H9 (cell line): ENCODE measurements at regions not wholly inside any gene's neighbourhood (a gene's known extent, or its start where the extent isn't known, plus 50 kb on each side); places are given as distances from the start of the nearest gene placed in this dataset.
A peak's percentile ranks its signal among the peaks of the same experiment; 100 is the strongest.

ENCODE experiments used
- DNase-seq: peaks from one replicate; pipeline ENCODE4 v3.0.0-alpha.2; 2017
- H2AFZ ChIP-seq: one replicate; pipeline ENCODE4 v1.6.1; 2013; ENCODE audit warnings: mild to moderate bottlenecking, low read length, control low read depth, moderate library complexity
- H2AK5ac ChIP-seq: 2 replicates; pipeline ENCODE4 v1.6.1; 2013; ENCODE audit warnings: low read length, control low read depth, mixed read lengths; ENCODE audit not compliant: insufficient read length
- H2BK120ac ChIP-seq: one replicate; pipeline ENCODE4 v1.6.1; 2013; ENCODE audit warnings: low read depth, mild to moderate bottlenecking, low read length, control low read depth, inconsistent platforms; ENCODE audit not compliant: poor library complexity, severe bottlenecking
- H2BK12ac ChIP-seq: 2 replicates; pipeline ENCODE4 v1.6.1; 2013; ENCODE audit warnings: low read length, control low read depth, mixed read lengths, low read depth; ENCODE audit not compliant: insufficient read length
- H2BK15ac ChIP-seq: 2 replicates; pipeline ENCODE4 v1.6.1; 2013; ENCODE audit warnings: low read depth, low read length, control low read depth
- H2BK20ac ChIP-seq: one replicate; pipeline ENCODE4 v1.6.1; 2013; ENCODE audit warnings: low read depth, mild to moderate bottlenecking, low read length, control low read depth, inconsistent platforms; ENCODE audit not compliant: poor library complexity, severe bottlenecking
- H2BK5ac ChIP-seq: 2 replicates; pipeline ENCODE4 v1.6.1; 2013; ENCODE audit warnings: low read length, control low read depth, mixed read lengths; ENCODE audit not compliant: insufficient read length
- H3K14ac ChIP-seq: 2 replicates; pipeline ENCODE4 v1.6.1; 2013; ENCODE audit warnings: low read length, control low read depth; ENCODE audit not compliant: insufficient read depth
- H3K18ac ChIP-seq: 2 replicates; pipeline ENCODE4 v1.6.1; 2013; ENCODE audit warnings: low read depth, mild to moderate bottlenecking, mixed read lengths, low read length, control low read depth; ENCODE audit not compliant: insufficient read length
- H3K23ac ChIP-seq: 2 replicates; pipeline ENCODE4 v1.6.1; 2013; ENCODE audit warnings: low read length, control low read depth, mixed read lengths, low read depth; ENCODE audit not compliant: insufficient read length
- H3K23me2 ChIP-seq: 2 replicates; pipeline ENCODE4 v1.6.1; 2013; ENCODE audit warnings: low read depth, mild to moderate bottlenecking, mixed read lengths, low read length, control low read depth; ENCODE audit not compliant: insufficient read length, poor library complexity, severe bottlenecking
- H3K27ac ChIP-seq: 2 replicates; pipeline ENCODE4 v1.5.1; 2013; ENCODE audit warnings: low read length, control low read depth, mixed read lengths, low read depth; ENCODE audit not compliant: insufficient read length
- H3K27me3 ChIP-seq: 2 replicates; pipeline ENCODE4 v1.6.1; 2013; ENCODE audit warnings: low read length, control low read depth, inconsistent platforms; ENCODE audit not compliant: insufficient read depth
- H3K4ac ChIP-seq: 2 replicates; pipeline ENCODE4 v1.6.1; 2013; ENCODE audit warnings: low read depth, mild to moderate bottlenecking, control low read depth, inconsistent platforms, low read length, moderate library complexity
- H3K4me1 ChIP-seq: 2 replicates; pipeline ENCODE4 v1.6.1; 2013; ENCODE audit warnings: low read length, control low read depth, inconsistent platforms; ENCODE audit not compliant: insufficient read depth
- H3K4me2 ChIP-seq: 2 replicates; pipeline ENCODE4 v1.6.1; 2013; ENCODE audit warnings: low read length, control low read depth, mixed read lengths; ENCODE audit not compliant: insufficient read length, insufficient read depth
- H3K56ac ChIP-seq: 2 replicates; pipeline ENCODE4 v1.6.1; 2013; ENCODE audit warnings: low read depth, mild to moderate bottlenecking, mixed read lengths, low read length, control low read depth; ENCODE audit not compliant: insufficient read length
- H3K79me1 ChIP-seq: 2 replicates; pipeline ENCODE4 v1.6.1; 2013; ENCODE audit warnings: low read depth, mild to moderate bottlenecking, moderate library complexity, low read length, control low read depth, inconsistent platforms; ENCODE audit not compliant: insufficient read depth, poor library complexity, severe bottlenecking
- H3K79me2 ChIP-seq: 2 replicates; pipeline ENCODE4 v1.6.1; 2013; ENCODE audit warnings: low read length, control low read depth, inconsistent platforms; ENCODE audit not compliant: insufficient read depth
- H3K9ac ChIP-seq: 2 replicates; pipeline ENCODE4 v1.6.1; 2013; ENCODE audit warnings: low read length, control low read depth, mixed read lengths; ENCODE audit not compliant: insufficient read length; ENCODE audit errors: extremely low read depth
- H3K9me3 ChIP-seq: one replicate; pipeline ENCODE4 v1.6.1; 2013; ENCODE audit warnings: low read depth, low read length, inconsistent platforms; ENCODE audit not compliant: control insufficient read depth
- H3T11ph ChIP-seq: one replicate; pipeline ENCODE4 v1.6.1; 2013; ENCODE audit warnings: mild to moderate bottlenecking, low read length, control low read depth, inconsistent platforms
- H4K20me1 ChIP-seq: one replicate; pipeline ENCODE4 v1.6.1; 2013; ENCODE audit not compliant: control insufficient read depth, insufficient read length, insufficient read depth
- H4K5ac ChIP-seq: 2 replicates; pipeline ENCODE4 v1.6.1; 2013; ENCODE audit warnings: low read depth, mild to moderate bottlenecking, mixed read lengths, low read length, control low read depth; ENCODE audit not compliant: insufficient read length
- H4K8ac ChIP-seq: replicated peaks from 2 replicates; pipeline ENCODE4 v1.6.1; 2013; ENCODE audit warnings: low read length, control low read depth, mixed read lengths, low read depth; ENCODE audit not compliant: insufficient read length
- H4K91ac ChIP-seq: 2 replicates; pipeline ENCODE4 v1.6.1; 2013; ENCODE audit warnings: low read depth, mild to moderate bottlenecking, moderate library complexity, mixed read lengths, low read length, control low read depth; ENCODE audit not compliant: insufficient read length
- H3K27ac Mint-ChIP-seq, 3 experiments: 2 replicates in 2 of 3; 3 replicates in 1 of 3; pipeline ENCODE4 v1.8.0; 2020 to 2021; ENCODE audit warnings: mixed read lengths in 3 of 3, mild to moderate bottlenecking in 1 of 3, moderate library complexity in 1 of 3
- H3K27me3 Mint-ChIP-seq: 2 replicates; pipeline ENCODE4 v1.8.0; 2021; ENCODE audit warnings: low read depth, mild to moderate bottlenecking, moderate library complexity, mixed read lengths
- H3K36me3 Mint-ChIP-seq, 3 experiments: 2 replicates in 2 of 3; 3 replicates in 1 of 3; pipeline ENCODE4 v1.8.0; 2020 to 2021; ENCODE audit warnings: low read depth in 3 of 3, mixed read lengths in 3 of 3; ENCODE audit not compliant: insufficient read depth in 1 of 3
- H3K4me1 Mint-ChIP-seq, 2 experiments: 2 replicates each; pipeline ENCODE4 v1.8.0; 2020; ENCODE audit warnings: mixed read lengths in 2 of 2
- H3K4me3 Mint-ChIP-seq, 2 experiments: 2 replicates in 1 of 2; 3 replicates in 1 of 2; pipeline ENCODE4 v1.8.0; 2020 to 2021; ENCODE audit warnings: mild to moderate bottlenecking in 2 of 2, mixed read lengths in 2 of 2, moderate library complexity in 1 of 2
- H3K9me3 Mint-ChIP-seq, 2 experiments: 2 replicates in 1 of 2; 3 replicates in 1 of 2; pipeline ENCODE4 v1.8.0; 2020; ENCODE audit warnings: mild to moderate bottlenecking in 2 of 2, mixed read lengths in 2 of 2, moderate library complexity in 1 of 2
- WGBS: extraction: QIAGEN DNeasy Blood & Tissue Kit; methylation state at CpG from one replicate; pipeline ENCODE4 v1.1.7; 2013; ENCODE audit warnings: missing lambda C conversion rate, low lambda C conversion rate, mixed read lengths; ENCODE audit not compliant: insufficient read length; ENCODE audit errors: extremely low coverage; 5-methylcytosine and 5-hydroxymethylcytosine counted together
- TF ChIP-seq, protein P1 (sequence below): fragments of 200-600 bp; sonication (generic); conservative IDR thresholded peaks from 3 replicates; pipeline ENCODE4 v1.8.0; 2021; ENCODE audit warnings: antibody characterized with exemption, mild to moderate bottlenecking

- DNase-seq, result no peak
- Histone ChIP-seq H2BK120ac (no peak overlapping the region), H3K23me2 (no peaks in the 10 kb centered on the region), H3K79me2 (no peaks in the 10 kb centered on the region), H2BK12ac (no peak overlapping the region), H3K4me1 (peaks cover 5% of the 10 kb centered on the region; the same call in 1 of the 2 replicates), H4K20me1 (no peaks in the 10 kb centered on the region), H3K4ac (no peak overlapping the region), H3K4me2 (no peak overlapping the region), H3K23ac (no peak overlapping the region), H4K8ac (no peak overlapping the region), H3K9me3 (no peaks in the 10 kb centered on the region), H2AFZ (no peak overlapping the region), H3K27ac (peak overlapping the region; percentile 78), H3K9ac (no peak overlapping the region), H2BK15ac (no peak overlapping the region), H2BK5ac (no peak overlapping the region), H3K79me1 (no peaks in the 10 kb centered on the region), H2BK20ac (no peak overlapping the region), H3K56ac (no peak overlapping the region), H3T11ph (no peak overlapping the region), H3K18ac (no peak overlapping the region), H3K14ac (no peak overlapping the region), H4K91ac (no peak overlapping the region), H2AK5ac (no peak overlapping the region), H4K5ac (no peak overlapping the region), H3K27me3 (no peaks in the 10 kb centered on the region)
- no CpG with 5 or more reads among the region's 3 CpGs for WGBS
- no peaks in the 10 kb centered on the region for H3K9me3 Mint-ChIP-seq
- peaks cover 66 to 70% of the 10 kb centered on the region in 2 experiments for H3K4me1 Mint-ChIP-seq
- H3K4me3 Mint-ChIP-seq, result 0 out of 5 replicates have a peak overlapping the region, but pooled peaks of 1 of the 2 experiments have one; percentile 43
- H3K27ac Mint-ChIP-seq, result peak overlapping the region; percentile 59 to 98 (median 96)
- peaks cover 0 to 6% (median 5%) of the 10 kb centered on the region in 3 experiments; a peak in 2 of 7 replicates for H3K36me3 Mint-ChIP-seq
- TF ChIP-seq, protein P1, sequence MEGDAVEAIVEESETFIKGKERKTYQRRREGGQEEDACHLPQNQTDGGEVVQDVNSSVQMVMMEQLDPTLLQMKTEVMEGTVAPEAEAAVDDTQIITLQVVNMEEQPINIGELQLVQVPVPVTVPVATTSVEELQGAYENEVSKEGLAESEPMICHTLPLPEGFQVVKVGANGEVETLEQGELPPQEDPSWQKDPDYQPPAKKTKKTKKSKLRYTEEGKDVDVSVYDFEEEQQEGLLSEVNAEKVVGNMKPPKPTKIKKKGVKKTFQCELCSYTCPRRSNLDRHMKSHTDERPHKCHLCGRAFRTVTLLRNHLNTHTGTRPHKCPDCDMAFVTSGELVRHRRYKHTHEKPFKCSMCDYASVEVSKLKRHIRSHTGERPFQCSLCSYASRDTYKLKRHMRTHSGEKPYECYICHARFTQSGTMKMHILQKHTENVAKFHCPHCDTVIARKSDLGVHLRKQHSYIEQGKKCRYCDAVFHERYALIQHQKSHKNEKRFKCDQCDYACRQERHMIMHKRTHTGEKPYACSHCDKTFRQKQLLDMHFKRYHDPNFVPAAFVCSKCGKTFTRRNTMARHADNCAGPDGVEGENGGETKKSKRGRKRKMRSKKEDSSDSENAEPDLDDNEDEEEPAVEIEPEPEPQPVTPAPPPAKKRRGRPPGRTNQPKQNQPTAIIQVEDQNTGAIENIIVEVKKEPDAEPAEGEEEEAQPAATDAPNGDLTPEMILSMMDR, result no peak
- H3K27me3 Mint-ChIP-seq, result no peaks in the 10 kb centered on the region
Measured at GRCh38 chr3:174538151-174538550, 321.0 kb upstream of the NAALADL2 start.
